Esophagus mucosa (tissue), 1 donor: ENCODE measurements at regions not wholly inside any gene's neighbourhood (a gene's known extent, or its start where the extent isn't known, plus 50 kb on each side); places are given as distances from the start of the nearest gene placed in this dataset.
"Not testable (repeated sequence)": the region's sequence is repeated elsewhere in the genome, so short reads cannot be mapped to it uniquely, and the experiment has no call there.

Experiments
- ATAC-seq: fragments of 200-7000 bp; cut with Tn5 transposase; one replicate; pipeline ENCODE4 v1.9.1; 2020
- donor health status: DM: yes; HTN: yes; CAD: no.

GRCh38 chr1:157288006-157288405 lies 149.8 kb upstream of the ETV3 start:
- no peak for ATAC-seq

GRCh38 chr1:157287462-157287861 lies 149.3 kb upstream of the ETV3 start:
- no peak for ATAC-seq

- no peak for ATAC-seq
Measured at GRCh38 chr1:157286646-157287420, 148.6 kb upstream of the ETV3 start.

GRCh38 chr1:157286096-157286495 lies 147.9 kb upstream of the ETV3 start:
- no peak for ATAC-seq

GRCh38 chr1:157284451-157284850 lies 146.3 kb upstream of the ETV3 start:
- ATAC-seq, result no peak

- no peak for ATAC-seq
Measured at GRCh38 chr1:157279802-157280140, 141.6 kb upstream of the ETV3 start.

- no peak for ATAC-seq
Measured at GRCh38 chr1:157279138-157279801, 141.1 kb upstream of the ETV3 start.

- ATAC-seq, result no peak
Measured at GRCh38 chr1:157278383-157279137, 140.4 kb upstream of the ETV3 start.

- no peak for ATAC-seq
Measured at GRCh38 chr1:157277913-157278312, 139.7 kb upstream of the ETV3 start.

GRCh38 chr1:157277281-157277680 lies 139.1 kb upstream of the ETV3 start:
- no peak for ATAC-seq

- no peak for ATAC-seq
Measured at GRCh38 chr1:157274698-157275534, 136.7 kb upstream of the ETV3 start.

- no peak for ATAC-seq
Measured at GRCh38 chr1:157272729-157273524, 134.7 kb upstream of the ETV3 start.

- no peak for ATAC-seq
Measured at GRCh38 chr1:157272264-157272663, 134.1 kb upstream of the ETV3 start.

- no peak for ATAC-seq
Measured at GRCh38 chr1:157270705-157271274, 132.6 kb upstream of the ETV3 start.

- no peak for ATAC-seq
Measured at GRCh38 chr1:157269656-157270375, 131.6 kb upstream of the ETV3 start.

GRCh38 chr1:157262891-157263290 lies 124.7 kb upstream of the ETV3 start:
- no peak for ATAC-seq

- no peak for ATAC-seq
Measured at GRCh38 chr1:157262422-157262821, 124.2 kb upstream of the ETV3 start.

GRCh38 chr1:157255891-157256290 lies 117.7 kb upstream of the ETV3 start:
- not testable (repeated sequence) for ATAC-seq

- ATAC-seq, result not testable (repeated sequence)
Measured at GRCh38 chr1:157254183-157254582, 116.0 kb upstream of the ETV3 start.

GRCh38 chr1:157252473-157252872 lies 114.3 kb upstream of the ETV3 start:
- no peak for ATAC-seq

- no peak for ATAC-seq
Measured at GRCh38 chr1:157249739-157250138, 111.5 kb upstream of the ETV3 start.
